ENCODE measurements at regions not wholly inside any gene's neighbourhood (a gene's known extent, or its start where the extent isn't known, plus 50 kb on each side); places are given as distances from the start of the nearest gene placed in this dataset.
A peak's percentile ranks its signal among the peaks of the same experiment; 100 is the strongest.

DNA sequence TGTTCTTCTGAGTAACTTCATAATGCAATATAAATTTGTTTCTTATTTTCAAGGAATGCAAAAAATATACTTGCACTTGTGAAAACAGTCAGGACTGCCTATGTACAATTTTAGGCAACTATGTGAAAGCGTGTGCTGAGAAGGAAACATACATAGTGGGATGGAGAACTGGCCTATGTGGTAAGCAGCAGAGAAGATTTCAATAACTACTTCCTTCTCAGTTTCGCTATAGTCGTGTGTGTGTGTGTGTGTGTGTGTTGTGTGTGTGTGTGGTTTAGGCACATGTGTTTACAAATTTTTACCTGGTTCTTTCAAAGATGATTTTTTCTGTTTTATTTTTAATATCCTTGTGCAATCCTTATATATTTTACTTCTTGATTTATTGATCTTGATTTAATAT lies 211.8 kb downstream of the LRRK2 start:
- Histone ChIP-seq H3K27me3 (ENCODE audit: insufficient read depth, poor library complexity, severe bottlenecking) (no peaks in the 10 kb centered on the region), H3K4me3 (replicated peaks; ENCODE audit: insufficient read depth, low read length) (no peak overlapping the region), H3K27ac (replicated peaks) (no peak overlapping the region)
- TF ChIP-seq CTCF (IDR thresholded peaks at IDR 0.05; ENCODE audit: insufficient read depth, low read length), result no peak
- TF ChIP-seq POLR2AphosphoS5 (IDR thresholded peaks at IDR 0.05; ENCODE audit: low read depth), result no peak
- TF ChIP-seq SPI1 (IDR thresholded peaks at IDR 0.05; ENCODE audit: borderline replicate concordance, low read depth), result no peak
- TF ChIP-seq, protein P1, sequence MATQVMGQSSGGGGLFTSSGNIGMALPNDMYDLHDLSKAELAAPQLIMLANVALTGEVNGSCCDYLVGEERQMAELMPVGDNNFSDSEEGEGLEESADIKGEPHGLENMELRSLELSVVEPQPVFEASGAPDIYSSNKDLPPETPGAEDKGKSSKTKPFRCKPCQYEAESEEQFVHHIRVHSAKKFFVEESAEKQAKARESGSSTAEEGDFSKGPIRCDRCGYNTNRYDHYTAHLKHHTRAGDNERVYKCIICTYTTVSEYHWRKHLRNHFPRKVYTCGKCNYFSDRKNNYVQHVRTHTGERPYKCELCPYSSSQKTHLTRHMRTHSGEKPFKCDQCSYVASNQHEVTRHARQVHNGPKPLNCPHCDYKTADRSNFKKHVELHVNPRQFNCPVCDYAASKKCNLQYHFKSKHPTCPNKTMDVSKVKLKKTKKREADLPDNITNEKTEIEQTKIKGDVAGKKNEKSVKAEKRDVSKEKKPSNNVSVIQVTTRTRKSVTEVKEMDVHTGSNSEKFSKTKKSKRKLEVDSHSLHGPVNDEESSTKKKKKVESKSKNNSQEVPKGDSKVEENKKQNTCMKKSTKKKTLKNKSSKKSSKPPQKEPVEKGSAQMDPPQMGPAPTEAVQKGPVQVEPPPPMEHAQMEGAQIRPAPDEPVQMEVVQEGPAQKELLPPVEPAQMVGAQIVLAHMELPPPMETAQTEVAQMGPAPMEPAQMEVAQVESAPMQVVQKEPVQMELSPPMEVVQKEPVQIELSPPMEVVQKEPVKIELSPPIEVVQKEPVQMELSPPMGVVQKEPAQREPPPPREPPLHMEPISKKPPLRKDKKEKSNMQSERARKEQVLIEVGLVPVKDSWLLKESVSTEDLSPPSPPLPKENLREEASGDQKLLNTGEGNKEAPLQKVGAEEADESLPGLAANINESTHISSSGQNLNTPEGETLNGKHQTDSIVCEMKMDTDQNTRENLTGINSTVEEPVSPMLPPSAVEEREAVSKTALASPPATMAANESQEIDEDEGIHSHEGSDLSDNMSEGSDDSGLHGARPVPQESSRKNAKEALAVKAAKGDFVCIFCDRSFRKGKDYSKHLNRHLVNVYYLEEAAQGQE (IDR thresholded peaks at IDR 0.05; ENCODE audit: insufficient replicate concordance, low read depth), result no peak
- DNase-seq (ENCODE audit: low read depth in 1 of 2, low spot score in 1 of 2), result peak; percentile 23 to 52

- no peaks in the 10 kb centered on the region for H3K27me3 ChIP-seq (ENCODE audit: insufficient read depth, poor library complexity, severe bottlenecking)
- no peak for DNase-seq (ENCODE audit: low read depth in 1 of 2, low spot score in 1 of 2)
- H3K4me3 ChIP-seq (replicated peaks; ENCODE audit: insufficient read depth, low read length), result no peak overlapping the region
- TF ChIP-seq SPI1 (IDR thresholded peaks at IDR 0.05; ENCODE audit: borderline replicate concordance, low read depth), result no peak
- TF ChIP-seq CTCF (IDR thresholded peaks at IDR 0.05; ENCODE audit: insufficient read depth, low read length), result no peak
- TF ChIP-seq GABPA (IDR thresholded peaks at IDR 0.05; ENCODE audit: low read depth), result no peak
- TF ChIP-seq POLR2AphosphoS5 (IDR thresholded peaks at IDR 0.05; ENCODE audit: low read depth), result no peak
- TF ChIP-seq, protein P1 (IDR thresholded peaks at IDR 0.05; ENCODE audit: insufficient replicate concordance, low read depth), result no peak
- H3K27ac ChIP-seq (replicated peaks), result no peak overlapping the region
Measured at GRCh38 chr12:40439771-40440492, 215.1 kb downstream of the LRRK2 start.

DNA sequence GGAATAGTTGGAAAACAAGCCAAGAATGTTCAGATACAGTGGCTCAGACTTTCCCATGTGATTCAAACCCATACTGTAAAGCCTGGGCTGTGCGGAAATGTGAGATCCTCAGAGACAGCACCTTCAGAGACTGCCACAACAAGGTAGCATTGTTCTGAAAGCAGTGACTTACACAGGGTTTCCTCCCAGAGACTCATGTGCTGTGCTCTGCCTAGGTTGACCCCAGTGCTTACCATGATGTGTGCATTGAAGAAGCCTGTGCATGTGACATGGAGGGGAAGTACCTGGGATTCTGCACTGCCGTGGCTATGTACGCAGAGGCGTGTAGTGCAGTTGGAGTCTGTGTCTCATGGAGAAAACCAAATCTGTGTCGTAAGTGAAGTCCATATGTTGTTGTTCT lies 219.4 kb downstream of the LRRK2 start:
- Histone ChIP-seq H3K27me3 (ENCODE audit: insufficient read depth, poor library complexity, severe bottlenecking) (no peaks in the 10 kb centered on the region), H3K27ac (replicated peaks) (no peak overlapping the region), H3K4me3 (replicated peaks; ENCODE audit: insufficient read depth, low read length) (no peak overlapping the region)
- TF ChIP-seq CTCF (IDR thresholded peaks at IDR 0.05; ENCODE audit: insufficient read depth, low read length) (no peak), SPI1 (IDR thresholded peaks at IDR 0.05; ENCODE audit: borderline replicate concordance, low read depth) (no peak), GABPA (IDR thresholded peaks at IDR 0.05; ENCODE audit: low read depth) (no peak), POLR2AphosphoS5 (IDR thresholded peaks at IDR 0.05; ENCODE audit: low read depth) (no peak)
- TF ChIP-seq, protein P1 (IDR thresholded peaks at IDR 0.05; ENCODE audit: insufficient replicate concordance, low read depth), result no peak
- no peak for DNase-seq (ENCODE audit: low read depth in 1 of 2, low spot score in 1 of 2)

Data from HL-60 (cell line).